Caco-2 (cell line): ENCODE measurements at regions not wholly inside any gene's neighbourhood (a gene's known extent, or its start where the extent isn't known, plus 50 kb on each side); places are given as distances from the start of the nearest gene placed in this dataset.

Source experiments
- BruUV-seq: library from RNA; stranded (reverse); fragments of 400-500 nt; replicated peaks from 2 replicates; lab custom pipeline; 2021; lab: Mats Ljungman, UMichigan
- CTCF ChIA-PET: fragments of 300-600 bp; sonication (Branson Sonifier 250); formaldehyde crosslinking; loops from one replicate; lab custom pipeline; 2022; ENCODE audit warnings: antibody characterized with exemption; lab: Charles Lee
- POLR2A ChIA-PET: fragments of 300-600 bp; sonication (Branson Sonifier 250); formaldehyde crosslinking; loops from one replicate; lab custom pipeline; 2022; ENCODE audit warnings: antibody characterized with exemption; lab: Charles Lee
- DNase-seq, 2 experiments: peaks; one replicate each; pipeline versions ENCODE4 v3.0.0 to v3.0.0-alpha.2; 2020 to 2022
- H3K27me3 ChIP-seq: replicated peaks from 2 replicates; pipeline ENCODE4 v1.6.0; 2011; ENCODE audit warnings: low read length; ENCODE audit not compliant: control insufficient read depth, insufficient read depth
- H3K36me3 ChIP-seq: 2 replicates; pipeline ENCODE4 v1.5.1; 2011; ENCODE audit warnings: low read length; ENCODE audit not compliant: control insufficient read depth, insufficient read depth
- H3K4me1 ChIP-seq: fragments of 250-450 bp; sonication (Bioruptor Pico); 2 replicates; pipeline ENCODE4 v1.5.1; 2020; ENCODE audit warnings: mild to moderate bottlenecking
- H3K4me3 ChIP-seq: 2 replicates; pipeline ENCODE4 v1.5.1; 2011; ENCODE audit warnings: low read depth, mild to moderate bottlenecking, control low read depth, low read length
- H3K9me3 ChIP-seq: fragments of 250-450 bp; sonication (Bioruptor Pico); 2 replicates; pipeline ENCODE4 v1.5.1; 2020; ENCODE audit warnings: mild to moderate bottlenecking, moderate library complexity
- H3K27ac Mint-ChIP-seq: one replicate; pipeline ENCODE4 v1.8.0; 2022; ENCODE audit warnings: mixed read lengths; ENCODE audit not compliant: unreplicated experiment
- H3K27me3 Mint-ChIP-seq: one replicate; pipeline ENCODE4 v1.8.0; 2022; ENCODE audit warnings: mixed read lengths; ENCODE audit not compliant: insufficient read depth, unreplicated experiment
- H3K36me3 Mint-ChIP-seq: one replicate; pipeline ENCODE4 v1.8.0; 2022; ENCODE audit warnings: mild to moderate bottlenecking, mixed read lengths; ENCODE audit not compliant: insufficient read depth, unreplicated experiment
- H3K4me1 Mint-ChIP-seq: one replicate; pipeline ENCODE4 v1.8.0; 2022; ENCODE audit warnings: low read depth, mixed read lengths; ENCODE audit not compliant: unreplicated experiment
- H3K4me3 Mint-ChIP-seq: one replicate; pipeline ENCODE4 v1.8.0; 2022; ENCODE audit warnings: mild to moderate bottlenecking, moderate library complexity, mixed read lengths; ENCODE audit not compliant: unreplicated experiment
- H3K9me3 Mint-ChIP-seq: one replicate; pipeline ENCODE4 v1.8.0; 2022; ENCODE audit warnings: mixed read lengths; ENCODE audit not compliant: unreplicated experiment
- intact Hi-C: fragments of 100-400 bp; cut with micrococcal nuclease; formaldehyde crosslinking; loops from one replicate; pipeline ENCODE4 v1.10.0; 2022; ENCODE audit not compliant: unreplicated experiment
- TF ChIP-seq, protein P1 (sequence below), 2 experiments: fragments of 200-600 bp in 1 of 2; IDR thresholded peaks; 1 replicate in 1 of 2; 2 replicates in 1 of 2; pipeline versions ENCODE4 v1.5.1 to v1.8.0; 2011 to 2022; ENCODE audit warnings: antibody characterized with exemption in 1 of 2, control low read depth in 1 of 2, inconsistent platforms in 1 of 2, low read depth in 1 of 2, low read length in 1 of 2, mild to moderate bottlenecking in 1 of 2, moderate library complexity in 1 of 2; ENCODE audit not compliant: insufficient read depth in 1 of 2, severe bottlenecking in 1 of 2, unreplicated experiment in 1 of 2

DNA sequence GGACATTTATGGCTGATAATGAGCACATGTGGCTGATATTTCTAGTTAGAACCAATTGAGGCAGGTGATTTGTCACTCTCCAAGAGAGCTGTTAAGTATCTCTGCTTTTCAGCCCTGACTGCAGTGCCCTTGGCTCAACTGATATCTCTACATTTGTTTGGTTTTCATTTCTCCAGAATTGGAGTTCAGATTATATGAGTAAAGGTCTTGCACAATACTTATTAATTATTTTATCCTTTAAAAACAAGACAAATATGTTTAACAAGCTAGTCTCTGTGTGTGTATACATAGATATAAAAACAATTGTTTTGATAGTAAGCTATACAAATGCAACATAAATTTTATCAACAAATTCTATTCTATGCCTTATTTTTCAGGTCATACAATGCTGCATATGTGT is 105.2 kb downstream of the BRMS1L start:
- no peak overlapping the region for H3K27ac Mint-ChIP-seq
- no peak overlapping the region for H3K4me3 Mint-ChIP-seq
- Histone ChIP-seq H3K27me3 (no peaks in the 10 kb centered on the region), H3K4me3 (no peak overlapping the region), H3K36me3 (no peaks in the 10 kb centered on the region), H3K4me1 (no peaks in the 10 kb centered on the region), H3K9me3 (no peaks in the 10 kb centered on the region)
- intact Hi-C loops, result no loop called here
- no TSS peak for BruUV-seq
- TF ChIP-seq, protein P1, sequence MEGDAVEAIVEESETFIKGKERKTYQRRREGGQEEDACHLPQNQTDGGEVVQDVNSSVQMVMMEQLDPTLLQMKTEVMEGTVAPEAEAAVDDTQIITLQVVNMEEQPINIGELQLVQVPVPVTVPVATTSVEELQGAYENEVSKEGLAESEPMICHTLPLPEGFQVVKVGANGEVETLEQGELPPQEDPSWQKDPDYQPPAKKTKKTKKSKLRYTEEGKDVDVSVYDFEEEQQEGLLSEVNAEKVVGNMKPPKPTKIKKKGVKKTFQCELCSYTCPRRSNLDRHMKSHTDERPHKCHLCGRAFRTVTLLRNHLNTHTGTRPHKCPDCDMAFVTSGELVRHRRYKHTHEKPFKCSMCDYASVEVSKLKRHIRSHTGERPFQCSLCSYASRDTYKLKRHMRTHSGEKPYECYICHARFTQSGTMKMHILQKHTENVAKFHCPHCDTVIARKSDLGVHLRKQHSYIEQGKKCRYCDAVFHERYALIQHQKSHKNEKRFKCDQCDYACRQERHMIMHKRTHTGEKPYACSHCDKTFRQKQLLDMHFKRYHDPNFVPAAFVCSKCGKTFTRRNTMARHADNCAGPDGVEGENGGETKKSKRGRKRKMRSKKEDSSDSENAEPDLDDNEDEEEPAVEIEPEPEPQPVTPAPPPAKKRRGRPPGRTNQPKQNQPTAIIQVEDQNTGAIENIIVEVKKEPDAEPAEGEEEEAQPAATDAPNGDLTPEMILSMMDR (IDR thresholded peaks at IDR 0.05; ENCODE audit: insufficient read depth in 1 of 2, low read depth in 1 of 2, low read length in 1 of 2, severe bottlenecking in 1 of 2, unreplicated experiment in 1 of 2), result no peak
- H3K36me3 Mint-ChIP-seq, result peaks cover 5% of the 10 kb centered on the region
- ChIA-PET CTCF (no interaction called here), POLR2A (no interaction called here)
- peaks cover 6% of the 10 kb centered on the region for H3K4me1 Mint-ChIP-seq
- no peaks in the 10 kb centered on the region for H3K9me3 Mint-ChIP-seq
- peaks cover 3% of the 10 kb centered on the region for H3K27me3 Mint-ChIP-seq
- DNase-seq, result no peak

- Histone ChIP-seq H3K4me1 (no peaks in the 10 kb centered on the region), H3K36me3 (no peaks in the 10 kb centered on the region), H3K27me3 (no peaks in the 10 kb centered on the region), H3K4me3 (no peak overlapping the region), H3K9me3 (no peaks in the 10 kb centered on the region)
- Mint-ChIP-seq H3K4me1 (peaks cover 6% of the 10 kb centered on the region), H3K27me3 (peaks cover 3% of the 10 kb centered on the region), H3K4me3 (no peak overlapping the region), H3K36me3 (peaks cover 5% of the 10 kb centered on the region), H3K27ac (no peak overlapping the region), H3K9me3 (no peaks in the 10 kb centered on the region)
- ChIA-PET POLR2A (no interaction called here), CTCF (no interaction called here)
- BruUV-seq, result no TSS peak
- TF ChIP-seq, protein P1 (IDR thresholded peaks at IDR 0.05; ENCODE audit: insufficient read depth in 1 of 2, low read depth in 1 of 2, low read length in 1 of 2, severe bottlenecking in 1 of 2, unreplicated experiment in 1 of 2), result no peak
- no peak for DNase-seq
- intact Hi-C loops, result no loop called here
Observed at GRCh38 chr14:35929186-35929585, 103.0 kb downstream of the BRMS1L start.

DNA sequence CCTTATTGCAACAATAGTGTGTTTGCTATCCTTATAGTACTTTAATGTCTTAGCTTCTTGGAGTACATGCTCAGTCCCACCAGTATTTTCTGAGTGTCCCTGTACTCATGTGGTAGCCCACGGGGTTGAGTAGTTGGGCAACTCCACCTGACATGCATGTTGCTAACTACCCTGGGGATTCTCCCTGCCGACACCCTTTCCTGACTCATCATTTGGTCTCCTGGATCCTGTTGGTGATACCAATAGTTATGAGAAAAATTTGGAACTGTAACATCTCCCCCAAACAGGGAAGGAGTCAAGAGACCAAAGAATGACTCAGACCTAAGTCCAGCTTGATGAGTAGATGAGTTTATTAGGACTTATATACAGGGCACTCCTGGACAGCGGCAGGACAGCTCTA is 101.6 kb downstream of the BRMS1L start:
- ChIA-PET POLR2A (no interaction called here), CTCF (no interaction called here)
- Histone ChIP-seq H3K9me3 (no peaks in the 10 kb centered on the region), H3K4me1 (no peaks in the 10 kb centered on the region), H3K4me3 (no peak overlapping the region), H3K36me3 (no peaks in the 10 kb centered on the region), H3K27me3 (no peaks in the 10 kb centered on the region)
- Mint-ChIP-seq H3K9me3 (no peaks in the 10 kb centered on the region), H3K27ac (no peak overlapping the region), H3K4me3 (no peak overlapping the region), H3K36me3 (peaks cover 3% of the 10 kb centered on the region), H3K27me3 (peaks cover 2% of the 10 kb centered on the region), H3K4me1 (peaks cover 4% of the 10 kb centered on the region)
- no TSS peak for BruUV-seq
- TF ChIP-seq, protein P1 (IDR thresholded peaks at IDR 0.05; ENCODE audit: insufficient read depth in 1 of 2, low read depth in 1 of 2, low read length in 1 of 2, severe bottlenecking in 1 of 2, unreplicated experiment in 1 of 2), result no peak
- DNase-seq, result no peak
- intact Hi-C loops, result no loop called here
